SK-N-SH treated with all-trans-retinoic acid at 6 μM for 48 hours (cell line): ENCODE measurements at regions not wholly inside any gene's neighbourhood (a gene's known extent, or its start where the extent isn't known, plus 50 kb on each side); places are given as distances from the start of the nearest gene placed in this dataset.

Experiments used
- ATAC-seq: fragments of 200-7000 bp; cut with Tn5 transposase; 3 replicates; pipeline ENCODE4 v1.9.1; 2020; ENCODE audit warnings: mild to moderate bottlenecking, moderate library complexity
- ARNTL ChIP-seq: fragments of 450-650 bp; formaldehyde crosslinking; IDR thresholded peaks from 2 replicates; pipeline ENCODE4 v1.5.0; 2020; ENCODE audit warnings: low read depth, mild to moderate bottlenecking, moderate library complexity, borderline replicate concordance
- BACH2 ChIP-seq: fragments of 250-450 bp; sonication (Bioruptor Pico); IDR thresholded peaks from 2 replicates; pipeline ENCODE4 v1.9.0; 2021; ENCODE audit warnings: mild to moderate bottlenecking, borderline replicate concordance
- CREB5 ChIP-seq: fragments of 250-450 bp; sonication (Bioruptor Pico); IDR thresholded peaks from 2 replicates; pipeline ENCODE4 v1.5.1; 2020; ENCODE audit warnings: low read depth, mild to moderate bottlenecking, moderate library complexity
- CSDC2 ChIP-seq: fragments of 250-450 bp; sonication (Bioruptor Pico); IDR thresholded peaks from 2 replicates; pipeline ENCODE4 v1.5.0; 2020; ENCODE audit warnings: mild to moderate bottlenecking, moderate library complexity
- CSRNP3 ChIP-seq: fragments of 250-450 bp; sonication (Bioruptor Pico); IDR thresholded peaks from 2 replicates; pipeline ENCODE4 v1.5.1; 2021; ENCODE audit warnings: mild to moderate bottlenecking, moderate library complexity
- GLIS3 ChIP-seq: fragments of 250-450 bp; sonication (Bioruptor Pico); IDR thresholded peaks from 2 replicates; pipeline ENCODE4 v1.5.0; 2020; ENCODE audit warnings: mild to moderate bottlenecking, moderate library complexity
- ISL1 ChIP-seq: fragments of 250-450 bp; sonication (Bioruptor Pico); IDR thresholded peaks from 2 replicates; pipeline ENCODE4 v2.1.2; 2022; ENCODE audit warnings: mild to moderate bottlenecking, moderate library complexity
- OSR1 ChIP-seq: fragments of 250-450 bp; sonication (Bioruptor Pico); IDR thresholded peaks from 2 replicates; pipeline ENCODE4 v1.8.0; 2022; ENCODE audit warnings: moderate library complexity, mild to moderate bottlenecking, inconsistent platforms
- PATZ1 ChIP-seq: fragments of 250-450 bp; sonication (Bioruptor Pico); IDR thresholded peaks from 2 replicates; pipeline ENCODE4 v1.8.0; 2020; ENCODE audit warnings: mild to moderate bottlenecking, moderate library complexity, borderline replicate concordance
- POU6F1 ChIP-seq: fragments of 250-450 bp; sonication (Bioruptor Pico); IDR thresholded peaks from 2 replicates; pipeline ENCODE4 v1.8.0; 2021; ENCODE audit warnings: low read depth, mild to moderate bottlenecking, moderate library complexity, borderline replicate concordance
- PPARA ChIP-seq: fragments of 250-450 bp; sonication (Bioruptor Pico); IDR thresholded peaks from 2 replicates; pipeline ENCODE4 v1.5.0; 2020; ENCODE audit warnings: mild to moderate bottlenecking, borderline replicate concordance
- RARB ChIP-seq: fragments of 250-450 bp; sonication (Bioruptor Pico); IDR thresholded peaks from 2 replicates; pipeline ENCODE4 v1.8.0; 2021; ENCODE audit warnings: mild to moderate bottlenecking, moderate library complexity
- SNAI2 ChIP-seq: fragments of 250-450 bp; sonication (Bioruptor Pico); IDR thresholded peaks from 2 replicates; pipeline ENCODE4 v1.5.0; 2020; ENCODE audit warnings: mild to moderate bottlenecking, moderate library complexity
- TCF4 ChIP-seq: fragments of 250-450 bp; sonication (Bioruptor Pico); IDR thresholded peaks from 2 replicates; pipeline ENCODE4 v1.8.0; 2021; ENCODE audit warnings: mild to moderate bottlenecking, moderate library complexity, borderline replicate concordance
- TOX ChIP-seq: fragments of 250-450 bp; sonication (Bioruptor Pico); IDR thresholded peaks from 2 replicates; pipeline ENCODE4 v1.8.0; 2021; ENCODE audit warnings: mild to moderate bottlenecking, moderate library complexity, borderline replicate concordance
- ZC3H10 ChIP-seq: fragments of 250-450 bp; sonication (Bioruptor Pico); IDR thresholded peaks from 2 replicates; pipeline ENCODE4 v1.5.1; 2021; ENCODE audit warnings: mild to moderate bottlenecking, moderate library complexity
- ZFP3 ChIP-seq: fragments of 250-450 bp; sonication (Bioruptor Pico); IDR thresholded peaks from 2 replicates; pipeline ENCODE4 v1.5.0; 2020; ENCODE audit warnings: mild to moderate bottlenecking, moderate library complexity
- ZFP30 ChIP-seq: fragments of 450-650 bp; formaldehyde crosslinking; IDR thresholded peaks from 2 replicates; pipeline ENCODE4 v1.5.0; 2022; ENCODE audit warnings: mild to moderate bottlenecking, moderate library complexity
- ZNF565 ChIP-seq: fragments of 450-650 bp; formaldehyde crosslinking; conservative IDR thresholded peaks from 2 replicates; pipeline ENCODE4 v1.5.0; 2020; ENCODE audit warnings: low read depth, mild to moderate bottlenecking, moderate library complexity
- ZNF70 ChIP-seq: fragments of 450-650 bp; formaldehyde crosslinking; IDR thresholded peaks from 2 replicates; pipeline ENCODE4 v1.5.0; 2020; ENCODE audit warnings: mild to moderate bottlenecking, moderate library complexity
- ZNF8 ChIP-seq: fragments of 450-650 bp; formaldehyde crosslinking; IDR thresholded peaks from 2 replicates; pipeline ENCODE4 v1.5.0; 2020; ENCODE audit warnings: mild to moderate bottlenecking, moderate library complexity

GRCh38 chr10:85225311-85225710 is 896.9 kb downstream of the CCSER2 start:
- no peak for ATAC-seq
- TF ChIP-seq ZFP30 (CRISPR knock-in tag) (no peak), ZNF8 (no peak), TCF4 (no peak), GLIS3 (no peak), SNAI2 (no peak), RARB (no peak), POU6F1 (no peak), CSDC2 (CRISPR knock-in tag) (no peak), OSR1 (CRISPR knock-in tag) (no peak), ZC3H10 (CRISPR knock-in tag) (no peak), ZFP3 (CRISPR knock-in tag) (no peak), BACH2 (CRISPR knock-in tag) (no peak), CREB5 (no peak), PPARA (CRISPR knock-in tag) (no peak), ZNF70 (no peak), ZNF565 (CRISPR knock-in tag) (no peak), CSRNP3 (CRISPR knock-in tag) (no peak), PATZ1 (CRISPR knock-in tag) (no peak)

GRCh38 chr10:85226596-85226995 is 898.2 kb downstream of the CCSER2 start:
- no peak for ATAC-seq

GRCh38 chr10:85228726-85229125 is 900.3 kb downstream of the CCSER2 start:
- ATAC-seq, result no peak
- TF ChIP-seq CSRNP3 (CRISPR knock-in tag) (no peak), ZNF8 (no peak), PATZ1 (CRISPR knock-in tag) (no peak), RARB (no peak), BACH2 (CRISPR knock-in tag) (no peak), TOX (CRISPR knock-in tag) (no peak), GLIS3 (no peak), TCF4 (no peak)

More at GRCh38 chr10:85226596-85226995, 898.2 kb downstream of the CCSER2 start:
- no peak for TF ChIP-seq CSDC2 (CRISPR knock-in tag)
- no peak for TF ChIP-seq PPARA (CRISPR knock-in tag)
- no peak for TF ChIP-seq TCF4
- TF ChIP-seq GLIS3, result no peak
- no peak for TF ChIP-seq ZNF565 (CRISPR knock-in tag)
- TF ChIP-seq ISL1 (CRISPR knock-in tag), result no peak
- TF ChIP-seq TOX (CRISPR knock-in tag), result no peak
- no peak for TF ChIP-seq BACH2 (CRISPR knock-in tag)
- TF ChIP-seq OSR1 (CRISPR knock-in tag), result no peak
- TF ChIP-seq ARNTL (CRISPR knock-in tag), result no peak
- TF ChIP-seq ZFP3 (CRISPR knock-in tag), result no peak
- TF ChIP-seq, all 23 proteins: peak for 0
